ENCODE measurements at regions not wholly inside any gene's neighbourhood (a gene's known extent, or its start where the extent isn't known, plus 50 kb on each side); places are given as distances from the start of the nearest gene placed in this dataset.
"Not testable (repeated sequence)": the region's sequence is repeated elsewhere in the genome, so short reads cannot be mapped to it uniquely, and the experiment has no call there.

- DNase-seq, result no peak
Observed at GRCh38 chr10:44267007-44267406, 117.9 kb downstream of the CXCL12 start.

- DNase-seq, result no peak
Observed at GRCh38 chr10:44264244-44264643, 120.7 kb downstream of the CXCL12 start.

GRCh38 chr10:44263771-44264170, 121.1 kb downstream of the CXCL12 start:
- DNase-seq, result no peak

- DNase-seq, result no peak
Observed at GRCh38 chr10:44262551-44263251, 122.2 kb downstream of the CXCL12 start.

- DNase-seq, result no peak
Observed at GRCh38 chr10:44261710-44262455, 123.0 kb downstream of the CXCL12 start.

GRCh38 chr10:44261296-44261695, 123.6 kb downstream of the CXCL12 start:
- no peak for DNase-seq

- no peak for DNase-seq
Observed at GRCh38 chr10:44260286-44260928, 124.5 kb downstream of the CXCL12 start.

GRCh38 chr10:44259090-44259874, 125.6 kb downstream of the CXCL12 start:
- no peak for DNase-seq

- DNase-seq, result no peak
Observed at GRCh38 chr10:44258460-44259089, 126.3 kb downstream of the CXCL12 start.

GRCh38 chr10:44258019-44258418, 126.9 kb downstream of the CXCL12 start:
- no peak for DNase-seq

GRCh38 chr10:44253769-44254462, 131.0 kb downstream of the CXCL12 start:
- DNase-seq, result no peak

GRCh38 chr10:44252631-44253030, 132.3 kb downstream of the CXCL12 start:
- not testable (repeated sequence) for DNase-seq

- not testable (repeated sequence) for DNase-seq
Observed at GRCh38 chr10:44249933-44250332, 135.0 kb downstream of the CXCL12 start.

GRCh38 chr10:44249490-44249889, 135.4 kb downstream of the CXCL12 start:
- no peak for DNase-seq

GRCh38 chr10:44246700-44247099, 138.2 kb downstream of the CXCL12 start:
- DNase-seq, result not testable (repeated sequence)

GRCh38 chr10:44246287-44246686, 138.6 kb downstream of the CXCL12 start:
- not testable (repeated sequence) for DNase-seq

- DNase-seq, result no peak
Observed at GRCh38 chr10:44245601-44245938, 139.3 kb downstream of the CXCL12 start.

- no peak for DNase-seq
Observed at GRCh38 chr10:44244745-44245600, 139.9 kb downstream of the CXCL12 start.

- DNase-seq, result no peak
Observed at GRCh38 chr10:44243851-44244510, 140.9 kb downstream of the CXCL12 start.

- no peak for DNase-seq
Observed at GRCh38 chr10:44242826-44243225, 142.1 kb downstream of the CXCL12 start.
